Smooth muscle cell (in vitro differentiated cells): ENCODE measurements at regions not wholly inside any gene's neighbourhood (a gene's known extent, or its start where the extent isn't known, plus 50 kb on each side); places are given as distances from the start of the nearest gene placed in this dataset.

ENCODE experiments used
- DNase-seq: peaks from one replicate; lab custom pipeline; 2025; ENCODE audit not compliant: unreplicated experiment; lab: John Stamatoyannopoulos, UW
- H2AFZ ChIP-seq: fragments of 200-600 bp; sonication (generic); 2 replicates; pipeline ENCODE4 v1.6.0; 2016; ENCODE audit warnings: antibody characterized with exemption, low read depth, mild to moderate bottlenecking
- H3F3A ChIP-seq: fragments of 200-600 bp; sonication (generic); 2 replicates; pipeline ENCODE4 v1.6.0; 2017; ENCODE audit warnings: antibody characterized with exemption, low read depth
- H3K27ac ChIP-seq: fragments of 200-600 bp; sonication (generic); 2 replicates; pipeline ENCODE4 v1.5.1; 2016; ENCODE audit warnings: low read depth, mild to moderate bottlenecking
- H3K27me3 ChIP-seq: fragments of 200-600 bp; sonication (generic); 2 replicates; pipeline ENCODE4 v1.6.1; 2016; ENCODE audit warnings: low read depth, mild to moderate bottlenecking
- H3K36me3 ChIP-seq: fragments of 200-600 bp; sonication (generic); 2 replicates; pipeline ENCODE4 v1.5.1; 2016; ENCODE audit warnings: low read depth
- H3K4me1 ChIP-seq: fragments of 200-600 bp; sonication (generic); 2 replicates; pipeline ENCODE4 v1.5.1; 2016; ENCODE audit warnings: low read depth
- H3K4me2 ChIP-seq: fragments of 200-600 bp; sonication (generic); 2 replicates; pipeline ENCODE4 v1.6.0; 2016; ENCODE audit warnings: mild to moderate bottlenecking
- H3K4me3 ChIP-seq: fragments of 200-600 bp; sonication (generic); 2 replicates; pipeline ENCODE4 v1.5.1; 2016; ENCODE audit warnings: mild to moderate bottlenecking
- H3K79me2 ChIP-seq: fragments of 200-600 bp; sonication (generic); 2 replicates; pipeline ENCODE4 v1.6.0; 2016; ENCODE audit warnings: low read depth, mild to moderate bottlenecking
- H3K9ac ChIP-seq: fragments of 200-600 bp; sonication (generic); 2 replicates; pipeline ENCODE4 v1.6.0; 2016; ENCODE audit warnings: low read depth
- H3K9me3 ChIP-seq: fragments of 200-600 bp; sonication (generic); replicated peaks from 2 replicates; pipeline ENCODE4 v1.5.1; 2016; ENCODE audit warnings: low read depth
- H4K20me1 ChIP-seq: fragments of 200-600 bp; sonication (generic); 2 replicates; pipeline ENCODE4 v1.6.0; 2016; ENCODE audit warnings: low read depth
- WGBS: methylation state at CpG from one replicate; pipeline ENCODE4 v1.1.7; 2016; ENCODE audit warnings: low lambda C conversion rate; 5-methylcytosine and 5-hydroxymethylcytosine counted together
- TF ChIP-seq, protein P1 (sequence below): fragments of 200-600 bp; sonication (generic); IDR thresholded peaks from 2 replicates; pipeline ENCODE4 v1.5.1; 2017; ENCODE audit warnings: borderline replicate concordance, mild to moderate bottlenecking, antibody characterized with exemption; ENCODE audit not compliant: insufficient read depth, poor library complexity, severe bottlenecking

DNA sequence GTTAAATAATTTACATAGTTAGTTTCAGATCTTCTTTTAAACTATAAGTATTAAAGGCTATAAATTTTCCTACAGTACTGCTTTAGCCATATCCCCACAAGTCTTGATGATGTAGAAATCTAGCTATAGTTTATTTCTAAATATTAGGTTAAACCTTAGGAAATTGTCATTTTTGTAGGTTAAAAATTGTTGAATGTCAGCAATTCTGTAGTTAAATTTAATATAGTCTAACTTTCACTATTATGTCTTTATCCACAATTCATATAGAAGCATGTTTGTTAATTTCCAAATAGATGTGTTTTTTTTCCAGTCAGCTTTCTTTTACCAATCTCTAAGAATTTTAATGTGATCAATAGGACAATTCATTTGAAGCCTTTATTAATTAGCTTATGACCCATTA is 199.7 kb downstream of the ETAA1 start:
- Histone ChIP-seq H3K27ac (no peak overlapping the region), H3K9me3 (no peaks in the 10 kb centered on the region), H3F3A (no peaks in the 10 kb centered on the region), H3K9ac (no peak overlapping the region), H3K79me2 (no peaks in the 10 kb centered on the region), H2AFZ (no peak overlapping the region), H3K27me3 (no peaks in the 10 kb centered on the region), H3K4me3 (no peak overlapping the region), H3K4me2 (no peak overlapping the region), H3K4me1 (no peaks in the 10 kb centered on the region), H3K36me3 (no peaks in the 10 kb centered on the region), H4K20me1 (no peaks in the 10 kb centered on the region)
- no peak for DNase-seq
- TF ChIP-seq, protein P1, sequence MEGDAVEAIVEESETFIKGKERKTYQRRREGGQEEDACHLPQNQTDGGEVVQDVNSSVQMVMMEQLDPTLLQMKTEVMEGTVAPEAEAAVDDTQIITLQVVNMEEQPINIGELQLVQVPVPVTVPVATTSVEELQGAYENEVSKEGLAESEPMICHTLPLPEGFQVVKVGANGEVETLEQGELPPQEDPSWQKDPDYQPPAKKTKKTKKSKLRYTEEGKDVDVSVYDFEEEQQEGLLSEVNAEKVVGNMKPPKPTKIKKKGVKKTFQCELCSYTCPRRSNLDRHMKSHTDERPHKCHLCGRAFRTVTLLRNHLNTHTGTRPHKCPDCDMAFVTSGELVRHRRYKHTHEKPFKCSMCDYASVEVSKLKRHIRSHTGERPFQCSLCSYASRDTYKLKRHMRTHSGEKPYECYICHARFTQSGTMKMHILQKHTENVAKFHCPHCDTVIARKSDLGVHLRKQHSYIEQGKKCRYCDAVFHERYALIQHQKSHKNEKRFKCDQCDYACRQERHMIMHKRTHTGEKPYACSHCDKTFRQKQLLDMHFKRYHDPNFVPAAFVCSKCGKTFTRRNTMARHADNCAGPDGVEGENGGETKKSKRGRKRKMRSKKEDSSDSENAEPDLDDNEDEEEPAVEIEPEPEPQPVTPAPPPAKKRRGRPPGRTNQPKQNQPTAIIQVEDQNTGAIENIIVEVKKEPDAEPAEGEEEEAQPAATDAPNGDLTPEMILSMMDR: no peak

DNA sequence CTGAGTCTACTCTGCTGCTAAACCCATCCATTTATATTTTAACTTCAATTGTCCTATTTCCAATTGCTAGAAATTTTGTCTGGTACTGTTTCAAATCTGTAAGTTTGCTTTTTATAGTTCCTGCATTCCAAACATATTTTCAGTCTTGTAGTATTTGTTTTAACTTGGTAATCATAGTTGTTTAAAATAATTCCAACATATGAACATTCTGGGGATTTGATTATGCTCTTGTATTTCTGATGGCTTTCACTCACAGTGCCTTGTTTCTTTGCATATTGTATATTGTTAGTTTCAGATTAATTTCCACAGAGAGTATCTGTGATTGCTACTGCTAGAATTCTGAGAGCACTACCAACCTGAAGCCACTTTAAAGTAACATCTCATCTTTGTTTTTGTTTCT is 202.4 kb downstream of the ETAA1 start:
- H3K9me3 ChIP-seq: no peaks in the 10 kb centered on the region
- TF ChIP-seq, protein P1: no peak
- no peak overlapping the region for H3K4me3 ChIP-seq
- no peaks in the 10 kb centered on the region for H3K4me1 ChIP-seq
- H3K27ac ChIP-seq: no peak overlapping the region
- no peak overlapping the region for H3K9ac ChIP-seq
- H3K36me3 ChIP-seq: no peaks in the 10 kb centered on the region
- no peak overlapping the region for H3K4me2 ChIP-seq
- DNase-seq: no peak
- H3F3A ChIP-seq: no peaks in the 10 kb centered on the region
- no peak overlapping the region for H2AFZ ChIP-seq
- H4K20me1 ChIP-seq: no peaks in the 10 kb centered on the region
- no peaks in the 10 kb centered on the region for H3K79me2 ChIP-seq
- H3K27me3 ChIP-seq: peaks cover 6% of the 10 kb centered on the region

DNA sequence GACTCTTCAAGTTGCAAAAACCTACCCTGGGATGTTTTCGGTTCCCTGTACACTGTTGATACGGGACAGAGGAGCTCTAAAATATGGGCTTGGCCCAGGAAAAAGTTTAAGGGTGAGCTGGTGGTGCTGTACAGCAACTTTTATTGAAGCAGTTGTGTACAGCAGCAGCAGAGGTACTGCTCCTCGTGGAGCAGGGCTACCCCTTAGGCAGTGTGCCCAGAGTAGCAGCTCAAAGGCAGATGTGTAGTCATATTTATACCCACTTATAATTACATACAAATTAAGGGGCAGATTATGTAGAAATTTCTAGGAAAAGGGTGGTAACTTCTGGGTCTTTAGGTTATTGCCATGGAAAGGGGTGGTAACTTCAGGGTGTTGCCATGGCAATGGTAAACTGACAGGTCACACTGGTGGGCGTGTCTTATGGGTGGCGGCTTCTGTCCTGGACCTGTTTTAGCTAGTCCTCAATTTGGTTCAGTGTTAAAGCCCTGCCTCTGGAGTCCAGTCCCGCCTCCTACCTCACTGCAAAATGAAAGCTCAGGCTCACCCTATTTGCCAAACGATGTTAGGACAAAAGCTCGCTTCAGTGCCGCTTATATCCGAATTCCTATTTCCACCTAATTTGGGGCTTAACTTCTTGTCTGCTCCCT is 203.2 kb downstream of the ETAA1 start:
- Histone ChIP-seq H3K36me3 (no peaks in the 10 kb centered on the region), H3K27me3 (peaks cover 6% of the 10 kb centered on the region), H3K9me3 (no peaks in the 10 kb centered on the region), H2AFZ (no peak overlapping the region), H3K4me3 (no peak overlapping the region), H3K9ac (no peak overlapping the region), H3K4me2 (no peak overlapping the region), H3K4me1 (no peaks in the 10 kb centered on the region), H3K79me2 (no peaks in the 10 kb centered on the region), H3F3A (no peaks in the 10 kb centered on the region), H3K27ac (no peak overlapping the region), H4K20me1 (no peaks in the 10 kb centered on the region)
- TF ChIP-seq, protein P1: no peak
- DNase-seq: no peak
- 80% methylated on average over 10 of the region's 10 CpGs for WGBS

DNA sequence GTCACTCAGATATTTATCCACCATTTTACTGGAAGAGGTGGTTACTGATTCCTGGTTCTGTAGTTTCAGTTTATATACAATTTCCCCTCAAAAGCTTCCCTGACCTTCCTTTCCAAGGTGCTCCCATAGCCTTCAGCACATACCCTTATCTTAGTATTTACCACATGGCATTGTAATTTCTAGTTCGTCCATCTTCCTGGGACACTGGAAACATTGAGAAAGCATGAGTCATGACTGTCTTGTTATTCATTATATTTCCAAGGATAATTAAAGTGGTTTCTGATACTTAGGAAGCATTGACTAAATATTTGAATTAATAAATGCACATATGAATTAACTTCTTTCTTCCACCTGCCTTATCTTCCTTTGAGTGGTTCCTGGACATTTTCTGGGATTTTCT is 203.8 kb downstream of the ETAA1 start:
- no peak overlapping the region for H3K4me2 ChIP-seq
- no peak overlapping the region for H3K4me3 ChIP-seq
- H3K27ac ChIP-seq: no peak overlapping the region
- peaks cover 6% of the 10 kb centered on the region for H3K27me3 ChIP-seq
- 21% methylated on average over 1 of the region's 1 CpG for WGBS
- no peaks in the 10 kb centered on the region for H3F3A ChIP-seq
- H3K9me3 ChIP-seq: no peaks in the 10 kb centered on the region
- H3K9ac ChIP-seq: no peak overlapping the region
- no peak overlapping the region for H2AFZ ChIP-seq
- DNase-seq: no peak
- TF ChIP-seq, protein P1: no peak
- H3K36me3 ChIP-seq: no peaks in the 10 kb centered on the region
- no peaks in the 10 kb centered on the region for H3K4me1 ChIP-seq
- no peaks in the 10 kb centered on the region for H4K20me1 ChIP-seq
- H3K79me2 ChIP-seq: no peaks in the 10 kb centered on the region
